Fibroblast of lung (primary cell): ENCODE measurements at regions not wholly inside any gene's neighbourhood (a gene's known extent, or its start where the extent isn't known, plus 50 kb on each side); places are given as distances from the start of the nearest gene placed in this dataset.

Experiments
- DNase-seq, 2 donors: peaks; one replicate each; pipeline versions ENCODE4 v3.0.0 to v3.0.0-alpha.2; 2010; ENCODE audit warnings: low read depth in 2 of 2
- H2AFZ ChIP-seq: 2 replicates; pipeline ENCODE4 v1.5.1; 2012; ENCODE audit warnings: low read length, control low read depth, inconsistent platforms
- H3K27ac ChIP-seq: 2 replicates; pipeline ENCODE4 v1.5.1; 2011; ENCODE audit warnings: low read length, control low read depth; ENCODE audit not compliant: insufficient read depth
- H3K27me3 ChIP-seq: 2 replicates; pipeline ENCODE4 v1.5.1; 2011; ENCODE audit warnings: mild to moderate bottlenecking, low read length; ENCODE audit not compliant: control insufficient read depth, insufficient read depth
- H3K36me3 ChIP-seq: 2 replicates; pipeline ENCODE4 v1.5.1; 2011; ENCODE audit warnings: low read length; ENCODE audit not compliant: control insufficient read depth, insufficient read depth
- H3K4me1 ChIP-seq: 2 replicates; pipeline ENCODE4 v1.5.1; 2011; ENCODE audit warnings: low read length; ENCODE audit not compliant: control insufficient read depth, insufficient read depth; ENCODE audit errors: extremely low read depth
- H3K4me2 ChIP-seq: 2 replicates; pipeline ENCODE4 v1.5.1; 2011; ENCODE audit warnings: low read length, control low read depth; ENCODE audit not compliant: insufficient read depth; ENCODE audit errors: extremely low read depth
- H3K4me3 ChIP-seq, 4 experiments: fragments of 200-600 bp in 1 of 4; sonication (generic) in 1 of 4; replicated peaks in 1 of 4; 2 replicates each; pipeline ENCODE4 v1.5.1; 2011 to 2016; ENCODE audit warnings: low read length in 4 of 4, low read depth in 3 of 4, mild to moderate bottlenecking in 3 of 4, control low read depth in 2 of 4, inconsistent platforms in 1 of 4, mixed read lengths in 1 of 4; ENCODE audit not compliant: insufficient read depth in 1 of 4; ENCODE audit errors: control extremely low read depth in 1 of 4
- H3K79me2 ChIP-seq: 2 replicates; pipeline ENCODE4 v1.5.1; 2012; ENCODE audit warnings: mild to moderate bottlenecking, low read length, inconsistent platforms; ENCODE audit not compliant: control insufficient read depth, insufficient read depth
- H3K9ac ChIP-seq: 2 replicates; pipeline ENCODE4 v1.5.1; 2011; ENCODE audit warnings: mild to moderate bottlenecking, low read length, control low read depth; ENCODE audit not compliant: insufficient read depth
- H3K9me3 ChIP-seq: 2 replicates; pipeline ENCODE4 v1.5.1; 2012; ENCODE audit warnings: low read depth, low read length; ENCODE audit not compliant: control insufficient read depth, insufficient read depth
- H4K20me1 ChIP-seq: 2 replicates; pipeline ENCODE4 v1.5.1; 2011; ENCODE audit warnings: low read length; ENCODE audit not compliant: control insufficient read depth, insufficient read depth; ENCODE audit errors: extremely low read depth
- CTCF ChIP-seq, 2 donors: IDR thresholded peaks in 1 of 2; conservative IDR thresholded peaks in 1 of 2; 1 replicate in 1 of 2; 2 replicates in 1 of 2; pipeline ENCODE4 v1.5.1; 2011 to 2012; ENCODE audit warnings: low read length in 2 of 2, control low read depth in 1 of 2, inconsistent platforms in 1 of 2, low read depth in 1 of 2, mild to moderate bottlenecking in 1 of 2
- EZH2 ChIP-seq: IDR thresholded peaks from 2 replicates; pipeline ENCODE4 v1.5.1; 2012; ENCODE audit warnings: low read length, control low read depth, mild to moderate bottlenecking; ENCODE audit errors: missing control alignments

GRCh38 chr3:3303636-3304035, 124.1 kb upstream of the CRBN start:
- Histone ChIP-seq H3K4me1 (no peaks in the 10 kb centered on the region), H3K9me3 (no peaks in the 10 kb centered on the region), H3K79me2 (no peaks in the 10 kb centered on the region), H3K4me3 (no peak overlapping the region), H2AFZ (no peak overlapping the region), H3K36me3 (no peaks in the 10 kb centered on the region), H3K4me2 (no peak overlapping the region), H3K27ac (no peak overlapping the region), H3K9ac (no peak overlapping the region), H4K20me1 (no peaks in the 10 kb centered on the region), H3K27me3 (no peaks in the 10 kb centered on the region)
- TF ChIP-seq CTCF (conservative IDR thresholded peaks at IDR 0.05 in 1 of 2, IDR thresholded peaks at IDR 0.05 in 1 of 2; ENCODE audit: low read depth in 1 of 2, low read length in 2 of 2), result no peak
- no peak for TF ChIP-seq EZH2
- no peak for DNase-seq

- Histone ChIP-seq H3K79me2 (no peaks in the 10 kb centered on the region), H3K27me3 (no peaks in the 10 kb centered on the region), H3K4me2 (no peak overlapping the region)
These were observed 123.5 kb upstream of the CRBN start for GRCh38 chr3:3302964-3303363.

GRCh38 chr3:3301476-3301875, 122.0 kb upstream of the CRBN start:
- no peak for DNase-seq
- no peak for TF ChIP-seq CTCF (conservative IDR thresholded peaks at IDR 0.05 in 1 of 2, IDR thresholded peaks at IDR 0.05 in 1 of 2; ENCODE audit: low read depth in 1 of 2, low read length in 2 of 2)
- TF ChIP-seq EZH2, result no peak
- no peaks in the 10 kb centered on the region for H3K27me3 ChIP-seq
- no peak overlapping the region for H3K4me3 ChIP-seq
- H2AFZ ChIP-seq, result no peak overlapping the region
- H3K9ac ChIP-seq, result no peak overlapping the region
- H3K36me3 ChIP-seq, result no peaks in the 10 kb centered on the region
- H3K4me2 ChIP-seq, result no peak overlapping the region
- no peaks in the 10 kb centered on the region for H4K20me1 ChIP-seq
- no peak overlapping the region for H3K27ac ChIP-seq
- no peaks in the 10 kb centered on the region for H3K9me3 ChIP-seq
- no peaks in the 10 kb centered on the region for H3K79me2 ChIP-seq
- H3K4me1 ChIP-seq, result no peaks in the 10 kb centered on the region

More at GRCh38 chr3:3302964-3303363, 123.5 kb upstream of the CRBN start:
- H3K4me1 ChIP-seq, result no peaks in the 10 kb centered on the region
- H3K27ac ChIP-seq, result no peak overlapping the region
- H3K4me3 ChIP-seq, result no peak overlapping the region
- H3K9me3 ChIP-seq, result no peaks in the 10 kb centered on the region
- H3K36me3 ChIP-seq, result no peaks in the 10 kb centered on the region
- H4K20me1 ChIP-seq, result no peaks in the 10 kb centered on the region
- no peak overlapping the region for H2AFZ ChIP-seq
- DNase-seq, result no peak
- TF ChIP-seq EZH2 (no peak), CTCF (conservative IDR thresholded peaks at IDR 0.05 in 1 of 2, IDR thresholded peaks at IDR 0.05 in 1 of 2; ENCODE audit: low read depth in 1 of 2, low read length in 2 of 2) (no peak)
- no peak overlapping the region for H3K9ac ChIP-seq
